Iris pigment epithelial cell (primary cell): ENCODE measurements at regions not wholly inside any gene's neighbourhood (a gene's known extent, or its start where the extent isn't known, plus 50 kb on each side); places are given as distances from the start of the nearest gene placed in this dataset.
"Not testable (repeated sequence)": the region's sequence is repeated elsewhere in the genome, so short reads cannot be mapped to it uniquely, and the experiment has no call there.

ENCODE experiments used
- DNase-seq: peaks from one replicate; pipeline ENCODE4 v3.0.0-alpha.2; 2011; ENCODE audit warnings: low read depth

- no peak for DNase-seq
These were observed 295.3 kb upstream of the COBL start for GRCh38 chr7:51611937-51612336.

GRCh38 chr7:51607447-51607846, 290.8 kb upstream of the COBL start:
- DNase-seq, result no peak

- DNase-seq, result no peak
These were observed 290.1 kb upstream of the COBL start for GRCh38 chr7:51606601-51607154.

GRCh38 chr7:51602376-51602775, 285.8 kb upstream of the COBL start:
- DNase-seq, result no peak

GRCh38 chr7:51601461-51601860, 284.9 kb upstream of the COBL start:
- no peak for DNase-seq

GRCh38 chr7:51599935-51600334, 283.3 kb upstream of the COBL start:
- DNase-seq, result not testable (repeated sequence)

GRCh38 chr7:51593628-51594027, 277.0 kb upstream of the COBL start:
- DNase-seq, result no peak

GRCh38 chr7:51592842-51593599, 276.4 kb upstream of the COBL start:
- DNase-seq, result no peak

- no peak for DNase-seq
These were observed 274.6 kb upstream of the COBL start for GRCh38 chr7:51591223-51591622.

GRCh38 chr7:51590746-51591145, 274.1 kb upstream of the COBL start:
- no peak for DNase-seq

GRCh38 chr7:51589111-51589510, 272.5 kb upstream of the COBL start:
- no peak for DNase-seq

GRCh38 chr7:51587604-51588003, 271.0 kb upstream of the COBL start:
- no peak for DNase-seq

- DNase-seq, result no peak
These were observed 260.8 kb upstream of the COBL start for GRCh38 chr7:51577390-51577789.

- DNase-seq, result no peak
These were observed 253.0 kb upstream of the COBL start for GRCh38 chr7:51569581-51569980.

- DNase-seq, result no peak
These were observed 252.6 kb upstream of the COBL start for GRCh38 chr7:51569176-51569575.

- DNase-seq, result no peak
These were observed 234.5 kb upstream of the COBL start for GRCh38 chr7:51551070-51551469.

- no peak for DNase-seq
These were observed 228.5 kb upstream of the COBL start for GRCh38 chr7:51545131-51545530.

- DNase-seq, result no peak
These were observed 227.4 kb upstream of the COBL start for GRCh38 chr7:51543801-51544553.

GRCh38 chr7:51540906-51541305, 224.3 kb upstream of the COBL start:
- not testable (repeated sequence) for DNase-seq

GRCh38 chr7:51539840-51540239, 223.2 kb upstream of the COBL start:
- DNase-seq, result no peak

- DNase-seq, result no peak
These were observed 211.6 kb upstream of the COBL start for GRCh38 chr7:51528172-51528571.

- no peak for DNase-seq
These were observed 205.2 kb upstream of the COBL start for GRCh38 chr7:51521694-51522312.

- no peak for DNase-seq
These were observed 204.4 kb upstream of the COBL start for GRCh38 chr7:51521054-51521453.
